ENCODE measurements at regions not wholly inside any gene's neighbourhood (a gene's known extent, or its start where the extent isn't known, plus 50 kb on each side); places are given as distances from the start of the nearest gene placed in this dataset.

GRCh38 chr7:36802459-36803135, 78.3 kb upstream of the AOAH start:
- no peak for TF ChIP-seq POLR2A (IDR thresholded peaks at IDR 0.05)
- no peak for DNase-seq
- Histone ChIP-seq H3K36me3 (no peaks in the 10 kb centered on the region), H3K9me3 (no peaks in the 10 kb centered on the region), H3K27me3 (no peaks in the 10 kb centered on the region), H3K4me1 (ENCODE audit: insufficient read depth) (no peaks in the 10 kb centered on the region), H3K4me3 (no peak overlapping the region), H3K27ac (no peak overlapping the region)
- 45 to 56% (median 53%) methylated on average over 1 of the region's 1 CpG for WGBS, 3 donors
- intact Hi-C loops (cut with DNase I): no loop called here

- H3K36me3 ChIP-seq: no peaks in the 10 kb centered on the region
- no peaks in the 10 kb centered on the region for H3K4me1 ChIP-seq (ENCODE audit: insufficient read depth)
- H3K27me3 ChIP-seq: no peaks in the 10 kb centered on the region
- no peak for DNase-seq
- H3K27ac ChIP-seq: no peak overlapping the region
- WGBS, 3 donors: 89 to 93% (median 91%) methylated on average over 4 of the region's 4 CpGs
- no peak overlapping the region for H3K4me3 ChIP-seq
- TF ChIP-seq CTCF (IDR thresholded peaks at IDR 0.05) (no peak), POLR2A (IDR thresholded peaks at IDR 0.05) (no peak), EP300 (IDR thresholded peaks at IDR 0.05) (no peak)
- H3K9me3 ChIP-seq: no peaks in the 10 kb centered on the region
- intact Hi-C loops (cut with DNase I): no loop called here
Measured at GRCh38 chr7:36796850-36797536, 72.7 kb upstream of the AOAH start.

GRCh38 chr7:36795451-36796021, 71.2 kb upstream of the AOAH start:
- Histone ChIP-seq H3K9me3 (no peaks in the 10 kb centered on the region), H3K4me1 (ENCODE audit: insufficient read depth) (no peaks in the 10 kb centered on the region), H3K27ac (no peak overlapping the region), H3K36me3 (no peaks in the 10 kb centered on the region), H3K27me3 (no peaks in the 10 kb centered on the region), H3K4me3 (no peak overlapping the region)
- WGBS, 3 donors: 12 to 16% (median 13%) methylated on average over 4 of the region's 4 CpGs
- no peak for DNase-seq
- intact Hi-C loops (cut with DNase I): no loop called here
- TF ChIP-seq EP300 (IDR thresholded peaks at IDR 0.05): no peak
- no peak for TF ChIP-seq CTCF (IDR thresholded peaks at IDR 0.05)
- no peak for TF ChIP-seq POLR2A (IDR thresholded peaks at IDR 0.05)

GRCh38 chr7:36794689-36795088, 70.4 kb upstream of the AOAH start:
- intact Hi-C loops (cut with DNase I): no loop called here
- TF ChIP-seq EP300 (IDR thresholded peaks at IDR 0.05) (no peak), POLR2A (IDR thresholded peaks at IDR 0.05) (no peak), CTCF (IDR thresholded peaks at IDR 0.05) (no peak)
- Histone ChIP-seq H3K27ac (no peak overlapping the region), H3K4me3 (no peak overlapping the region), H3K9me3 (no peaks in the 10 kb centered on the region), H3K27me3 (no peaks in the 10 kb centered on the region), H3K4me1 (ENCODE audit: insufficient read depth) (no peaks in the 10 kb centered on the region), H3K36me3 (no peaks in the 10 kb centered on the region)
- 14 to 31% (median 18%) methylated on average over 3 of the region's 3 CpGs for WGBS, 3 donors
- peak in 1 of 5 donors; percentile 33 for DNase-seq

GRCh38 chr7:36792421-36792820, 68.1 kb upstream of the AOAH start:
- 63 to 64% (median 64%) methylated on average over 5 of the region's 5 CpGs for WGBS, 3 donors
- Histone ChIP-seq H3K9me3 (no peaks in the 10 kb centered on the region), H3K27ac (no peak overlapping the region), H3K4me3 (no peak overlapping the region), H3K27me3 (no peaks in the 10 kb centered on the region), H3K4me1 (ENCODE audit: insufficient read depth) (no peaks in the 10 kb centered on the region), H3K36me3 (no peaks in the 10 kb centered on the region)
- DNase-seq: no peak
- intact Hi-C loops (cut with DNase I): no loop called here
- no peak for TF ChIP-seq CTCF (IDR thresholded peaks at IDR 0.05)
- no peak for TF ChIP-seq EP300 (IDR thresholded peaks at IDR 0.05)
- no peak for TF ChIP-seq POLR2A (IDR thresholded peaks at IDR 0.05)
